Spleen (tissue), 11 donors: ENCODE measurements at regions not wholly inside any gene's neighbourhood (a gene's known extent, or its start where the extent isn't known, plus 50 kb on each side); places are given as distances from the start of the nearest gene placed in this dataset.

Source experiments
- DNase-seq: peaks from one replicate; pipeline ENCODE4 v3.0.0-alpha.2; 2020
- H3K27ac ChIP-seq, 8 donors: fragments of 200-600 bp; sonication (generic) in 7 of 8; 1 replicate in 4 of 8; 2 replicates in 4 of 8; pipeline versions ENCODE4 v1.5.0 to v1.8.0; 2016 to 2021; ENCODE audit warnings: inconsistent platforms in 4 of 8, mild to moderate bottlenecking in 4 of 8, moderate library complexity in 1 of 8
- H3K27me3 ChIP-seq, 7 donors: fragments of 200-600 bp; sonication (generic) in 6 of 7; replicated peaks in 1 of 7; 1 replicate in 4 of 7; 2 replicates in 3 of 7; pipeline versions ENCODE4 v1.5.0 to v1.8.0; 2016 to 2021; ENCODE audit warnings: inconsistent platforms in 3 of 7, mild to moderate bottlenecking in 1 of 7
- H3K36me3 ChIP-seq, 6 donors: fragments of 200-600 bp; sonication (generic) in 5 of 6; 1 replicate in 4 of 6; 2 replicates in 2 of 6; pipeline versions ENCODE4 v1.5.0 to v1.8.0; 2016 to 2021; ENCODE audit warnings: inconsistent platforms in 2 of 6
- H3K4me1 ChIP-seq, 6 donors: fragments of 200-600 bp; sonication (generic) in 5 of 6; 1 replicate in 3 of 6; 2 replicates in 3 of 6; pipeline versions ENCODE4 v1.5.0 to v1.8.0; 2016 to 2021; ENCODE audit warnings: inconsistent platforms in 3 of 6
- H3K4me3 ChIP-seq, 8 donors: fragments of 200-600 bp; sonication (generic) in 7 of 8; 1 replicate in 4 of 8; 2 replicates in 4 of 8; pipeline versions ENCODE4 v1.5.0 to v1.8.0; 2016 to 2021; ENCODE audit warnings: inconsistent platforms in 4 of 8, mild to moderate bottlenecking in 4 of 8, moderate library complexity in 2 of 8
- H3K9me3 ChIP-seq, 8 donors: fragments of 200-600 bp; sonication (generic) in 7 of 8; 1 replicate in 4 of 8; 2 replicates in 4 of 8; pipeline versions ENCODE4 v1.5.0 to v1.8.0; 2016 to 2021; ENCODE audit warnings: inconsistent platforms in 4 of 8
- CTCF ChIP-seq, 11 experiments: fragments of 200-600 bp in 7 of 11; fragments of 450-650 bp in 4 of 11; sonication (generic) in 4 of 11; IDR thresholded peaks in 8 of 11; conservative IDR thresholded peaks in 3 of 11; 1 replicate in 7 of 11; 2 replicates in 4 of 11; pipeline versions ENCODE4 v1.4.0 to v1.8.0; 2016 to 2021; ENCODE audit warnings: antibody characterized with exemption in 11 of 11, inconsistent platforms in 4 of 11, mild to moderate bottlenecking in 1 of 11
- POLR2A ChIP-seq, 3 donors: fragments of 450-650 bp; IDR thresholded peaks; one replicate each; pipeline ENCODE4 v1.5.1; 2017; ENCODE audit warnings: antibody characterized with exemption in 3 of 3, mild to moderate bottlenecking in 1 of 3
- POLR2AphosphoS5 ChIP-seq, 3 donors: sonication (generic); formaldehyde crosslinking; IDR thresholded peaks; one replicate each; pipeline ENCODE4 v1.5.1; 2017; ENCODE audit warnings: antibody characterized with exemption in 3 of 3
- WGBS, 5 donors: extraction: QIAGEN DNeasy Blood & Tissue Kit in 3 of 5; methylation state at CpG; one replicate each; pipeline versions ENCODE4 v1.1.5 to v1.1.7; 2013 to 2018; 5-methylcytosine and 5-hydroxymethylcytosine counted together
- intact Hi-C: fragments of 100-400 bp; cut with DNase I; formaldehyde crosslinking; loops from one replicate; pipeline ENCODE4 v1.15.0; 2023; ENCODE audit warnings: low total_unique reads
- donor health status: healthy with polysubstance abuse.
- donor health status: DM: no; HTN: no; CAD: no; lungs with moderate emphysema.
- donor health status: DM: no; HTN: no; CAD: no.
- donor health status: Bipolar disorder and iron deficiency.
- donor health status: healthy.
- donor health status: DM: no; HTN: no; CAD: no.
- donor health status: DM: yes; HTN: yes; CAD: no.

GRCh38 chr15:70602834-70603560, 160.4 kb downstream of the UACA start:
- no peak for TF ChIP-seq POLR2AphosphoS5 (IDR thresholded peaks at IDR 0.05)
- TF ChIP-seq POLR2A (IDR thresholded peaks at IDR 0.05): no peak
- DNase-seq: no peak
- Histone ChIP-seq H3K4me3 (no peak overlapping the region), H3K36me3 (no peaks in the 10 kb centered on the region), H3K27ac (no peak overlapping the region), H3K4me1 (peaks cover 0 to 11% (median 2%) of the 10 kb centered on the region in 6 donors), H3K9me3 (peaks cover 0 to 14% (median 8%) of the 10 kb centered on the region in 8 donors), H3K27me3 (peaks cover 0 to 4% (median 0%) of the 10 kb centered on the region in 7 donors)
- WGBS, 5 donors: 78 to 90% (median 83%) methylated on average over 12 of the region's 12 CpGs
- intact Hi-C loops: no loop called here

- H3K36me3 ChIP-seq: no peaks in the 10 kb centered on the region
- H3K4me3 ChIP-seq: no peak overlapping the region
- peaks cover 0 to 14% (median 8%) of the 10 kb centered on the region in 8 donors for H3K9me3 ChIP-seq
- peaks cover 0 to 8% (median 0%) of the 10 kb centered on the region in 7 donors for H3K27me3 ChIP-seq
- intact Hi-C loops: no loop called here
- no peak overlapping the region for H3K27ac ChIP-seq
- 82 to 96% (median 89%) methylated on average over 4 of the region's 4 CpGs for WGBS, 5 donors
- H3K4me1 ChIP-seq: peaks cover 0 to 11% (median 0%) of the 10 kb centered on the region in 6 donors
- no peak for DNase-seq
- TF ChIP-seq CTCF (IDR thresholded peaks at IDR 0.05 in 8 of 11, conservative IDR thresholded peaks at IDR 0.05 in 3 of 11) (no peak), POLR2A (IDR thresholded peaks at IDR 0.05) (no peak), POLR2AphosphoS5 (IDR thresholded peaks at IDR 0.05) (no peak)
These were observed 161.1 kb downstream of the UACA start for GRCh38 chr15:70602281-70602680.

- Histone ChIP-seq H3K27me3 (peaks cover 0 to 5% (median 0%) of the 10 kb centered on the region in 7 donors), H3K27ac (no peak overlapping the region), H3K4me1 (no peaks in the 10 kb centered on the region), H3K9me3 (peaks cover 8 to 42% (median 34%) of the 10 kb centered on the region in 8 donors), H3K36me3 (no peaks in the 10 kb centered on the region), H3K4me3 (no peak overlapping the region)
- TF ChIP-seq CTCF (IDR thresholded peaks at IDR 0.05 in 8 of 11, conservative IDR thresholded peaks at IDR 0.05 in 3 of 11) (no peak), POLR2AphosphoS5 (IDR thresholded peaks at IDR 0.05) (no peak), POLR2A (IDR thresholded peaks at IDR 0.05) (no peak)
- intact Hi-C loops: no loop called here
- WGBS, 5 donors: 93 to 98% (median 96%) methylated on average over 3 of the region's 3 CpGs
- DNase-seq: no peak
These were observed 165.4 kb downstream of the UACA start for GRCh38 chr15:70597945-70598344.

GRCh38 chr15:70597056-70597603, 166.2 kb downstream of the UACA start:
- H3K27me3 ChIP-seq: peaks cover 0 to 5% (median 0%) of the 10 kb centered on the region in 7 donors
- no peak for DNase-seq
- TF ChIP-seq POLR2A (IDR thresholded peaks at IDR 0.05) (no peak), CTCF (IDR thresholded peaks at IDR 0.05 in 8 of 11, conservative IDR thresholded peaks at IDR 0.05 in 3 of 11) (no peak), POLR2AphosphoS5 (IDR thresholded peaks at IDR 0.05) (no peak)
- H3K4me3 ChIP-seq: no peak overlapping the region
- peaks cover 8 to 49% (median 35%) of the 10 kb centered on the region in 8 donors for H3K9me3 ChIP-seq
- no peaks in the 10 kb centered on the region for H3K36me3 ChIP-seq
- H3K27ac ChIP-seq: no peak overlapping the region
- intact Hi-C loops: no loop called here
- 80 to 88% (median 82%) methylated on average over 4 to 5 of the region's 5 CpGs for WGBS, 5 donors
- no peaks in the 10 kb centered on the region for H3K4me1 ChIP-seq
